DND-41 (cell line): ENCODE measurements at regions not wholly inside any gene's neighbourhood (a gene's known extent, or its start where the extent isn't known, plus 50 kb on each side); places are given as distances from the start of the nearest gene placed in this dataset.

Experiments
- EZH2 ChIP-seq: IDR thresholded peaks from 3 replicates; pipeline ENCODE4 v1.6.1; 2012; ENCODE audit warnings: borderline replicate concordance, low read depth, mild to moderate bottlenecking, moderate library complexity, low read length, inconsistent platforms; ENCODE audit not compliant: severe bottlenecking
- TF ChIP-seq, protein P1 (sequence below): IDR thresholded peaks from 2 replicates; pipeline ENCODE4 v1.5.1; 2012; ENCODE audit warnings: borderline replicate concordance, low read length, moderate library complexity, mild to moderate bottlenecking; ENCODE audit not compliant: poor library complexity, severe bottlenecking; ENCODE audit errors: extremely low read depth

DNA sequence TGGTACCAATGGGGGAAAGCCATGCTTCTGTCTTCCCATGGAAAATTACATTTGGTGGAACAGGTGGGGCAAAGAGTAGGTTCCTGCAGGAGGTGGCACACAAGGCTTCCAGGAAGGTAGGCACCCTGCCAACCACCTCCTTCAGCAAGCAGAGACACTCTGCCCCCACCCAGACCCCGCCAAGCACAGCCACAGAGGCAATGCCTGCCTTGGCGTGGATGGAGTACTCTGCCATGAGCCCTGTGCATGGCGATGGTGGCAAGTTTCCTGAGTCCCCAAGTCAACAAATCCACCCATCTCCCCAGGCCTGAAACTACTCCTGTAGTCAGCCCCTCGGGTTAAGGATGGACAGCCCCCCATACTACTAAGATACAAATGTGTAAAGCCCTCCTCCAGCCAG, 119.2 kb upstream of the GNAO1 start:
- TF ChIP-seq, protein P1, sequence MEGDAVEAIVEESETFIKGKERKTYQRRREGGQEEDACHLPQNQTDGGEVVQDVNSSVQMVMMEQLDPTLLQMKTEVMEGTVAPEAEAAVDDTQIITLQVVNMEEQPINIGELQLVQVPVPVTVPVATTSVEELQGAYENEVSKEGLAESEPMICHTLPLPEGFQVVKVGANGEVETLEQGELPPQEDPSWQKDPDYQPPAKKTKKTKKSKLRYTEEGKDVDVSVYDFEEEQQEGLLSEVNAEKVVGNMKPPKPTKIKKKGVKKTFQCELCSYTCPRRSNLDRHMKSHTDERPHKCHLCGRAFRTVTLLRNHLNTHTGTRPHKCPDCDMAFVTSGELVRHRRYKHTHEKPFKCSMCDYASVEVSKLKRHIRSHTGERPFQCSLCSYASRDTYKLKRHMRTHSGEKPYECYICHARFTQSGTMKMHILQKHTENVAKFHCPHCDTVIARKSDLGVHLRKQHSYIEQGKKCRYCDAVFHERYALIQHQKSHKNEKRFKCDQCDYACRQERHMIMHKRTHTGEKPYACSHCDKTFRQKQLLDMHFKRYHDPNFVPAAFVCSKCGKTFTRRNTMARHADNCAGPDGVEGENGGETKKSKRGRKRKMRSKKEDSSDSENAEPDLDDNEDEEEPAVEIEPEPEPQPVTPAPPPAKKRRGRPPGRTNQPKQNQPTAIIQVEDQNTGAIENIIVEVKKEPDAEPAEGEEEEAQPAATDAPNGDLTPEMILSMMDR = no peak
- no peak for TF ChIP-seq EZH2
